GM21619 (cell line): ENCODE measurements at regions not wholly inside any gene's neighbourhood (a gene's known extent, or its start where the extent isn't known, plus 50 kb on each side); places are given as distances from the start of the nearest gene placed in this dataset.
"Not testable (repeated sequence)": the region's sequence is repeated elsewhere in the genome, so short reads cannot be mapped to it uniquely, and the experiment has no call there.

Experiments used
- ATAC-seq: cut with Tn5 transposase; IDR thresholded peaks from one replicate; pipeline ENCODE4 v1.9.1; 2021; ENCODE audit not compliant: unreplicated experiment

GRCh38 chr13:56019606-56020005, 1121.1 kb upstream of the PRR20A start:
- no peak for ATAC-seq

- no peak for ATAC-seq
Observed at GRCh38 chr13:56020425-56020824, 1120.3 kb upstream of the PRR20A start.

GRCh38 chr13:56039992-56040391, 1100.7 kb upstream of the PRR20A start:
- no peak for ATAC-seq

- no peak for ATAC-seq
Observed at GRCh38 chr13:56066321-56066720, 1074.4 kb upstream of the PRR20A start.

GRCh38 chr13:56102641-56103040, 1038.1 kb upstream of the PRR20A start:
- no peak for ATAC-seq

GRCh38 chr13:56110751-56111150, 1030.0 kb upstream of the PRR20A start:
- no peak for ATAC-seq

- no peak for ATAC-seq
Observed at GRCh38 chr13:56134524-56134923, 1006.2 kb upstream of the PRR20A start.

GRCh38 chr13:56166864-56167263, 973.9 kb upstream of the PRR20A start:
- no peak for ATAC-seq

- no peak for ATAC-seq
Observed at GRCh38 chr13:56168581-56168980, 972.1 kb upstream of the PRR20A start.

- ATAC-seq = no peak
Observed at GRCh38 chr13:56173346-56173745, 967.4 kb upstream of the PRR20A start.

GRCh38 chr13:56182598-56182997, 958.1 kb upstream of the PRR20A start:
- no peak for ATAC-seq

GRCh38 chr13:56187331-56187730, 953.4 kb upstream of the PRR20A start:
- ATAC-seq = no peak

GRCh38 chr13:56188582-56188981, 952.1 kb upstream of the PRR20A start:
- ATAC-seq = not testable (repeated sequence)

GRCh38 chr13:56189439-56189838, 951.3 kb upstream of the PRR20A start:
- no peak for ATAC-seq

- ATAC-seq = no peak
Observed at GRCh38 chr13:56189978-56190377, 950.7 kb upstream of the PRR20A start.

- no peak for ATAC-seq
Observed at GRCh38 chr13:56198350-56198749, 942.4 kb upstream of the PRR20A start.

GRCh38 chr13:56201834-56202233, 938.9 kb upstream of the PRR20A start:
- ATAC-seq = no peak

- no peak for ATAC-seq
Observed at GRCh38 chr13:56216221-56216620, 924.5 kb upstream of the PRR20A start.

- ATAC-seq = no peak
Observed at GRCh38 chr13:56247692-56248091, 893.0 kb upstream of the PRR20A start.

GRCh38 chr13:56271686-56272085, 869.0 kb upstream of the PRR20A start:
- ATAC-seq = no peak

GRCh38 chr13:56283262-56283828, 857.4 kb upstream of the PRR20A start:
- no peak for ATAC-seq

- ATAC-seq = no peak
Observed at GRCh38 chr13:56299650-56300049, 841.1 kb upstream of the PRR20A start.

GRCh38 chr13:56314765-56315164, 826.0 kb upstream of the PRR20A start:
- ATAC-seq = no peak

- ATAC-seq = no peak
Observed at GRCh38 chr13:56317841-56318240, 822.9 kb upstream of the PRR20A start.
